Adrenal gland (tissue), 5 donors: ENCODE measurements at regions not wholly inside any gene's neighbourhood (a gene's known extent, or its start where the extent isn't known, plus 50 kb on each side); places are given as distances from the start of the nearest gene placed in this dataset.

Experiments used
- CTCF ChIP-seq, 6 experiments: fragments of 450-650 bp in 4 of 6; fragments of 200-600 bp in 2 of 6; sonication (generic) in 1 of 6; IDR thresholded peaks; 1 replicate in 5 of 6; 2 replicates in 1 of 6; pipeline versions ENCODE4 v1.5.1 to v1.8.0; 2016 to 2021; ENCODE audit warnings: antibody characterized with exemption in 6 of 6, mild to moderate bottlenecking in 2 of 6, moderate library complexity in 1 of 6
- POLR2A ChIP-seq, 2 donors: fragments of 450-650 bp; IDR thresholded peaks; one replicate each; pipeline ENCODE4 v1.6.1; 2017; ENCODE audit warnings: antibody characterized with exemption in 2 of 2, mild to moderate bottlenecking in 2 of 2, moderate library complexity in 1 of 2
- donor health status: DM: no; HTN: no; CAD: no.

GRCh38 chr1:24980836-24981630 is 51.0 kb upstream of the RUNX3 start:
- TF ChIP-seq CTCF (IDR thresholded peaks at IDR 0.05) (no peak), POLR2A (IDR thresholded peaks at IDR 0.05) (no peak)
